DND-41 (cell line): ENCODE measurements at regions not wholly inside any gene's neighbourhood (a gene's known extent, or its start where the extent isn't known, plus 50 kb on each side); places are given as distances from the start of the nearest gene placed in this dataset.

ENCODE experiments used
- EZH2 ChIP-seq: IDR thresholded peaks from 3 replicates; pipeline ENCODE4 v1.6.1; 2012; ENCODE audit warnings: borderline replicate concordance, low read depth, mild to moderate bottlenecking, moderate library complexity, low read length, inconsistent platforms; ENCODE audit not compliant: severe bottlenecking
- TF ChIP-seq, protein P1 (sequence below): IDR thresholded peaks from 2 replicates; pipeline ENCODE4 v1.5.1; 2012; ENCODE audit warnings: borderline replicate concordance, low read length, moderate library complexity, mild to moderate bottlenecking; ENCODE audit not compliant: poor library complexity, severe bottlenecking; ENCODE audit errors: extremely low read depth

DNA sequence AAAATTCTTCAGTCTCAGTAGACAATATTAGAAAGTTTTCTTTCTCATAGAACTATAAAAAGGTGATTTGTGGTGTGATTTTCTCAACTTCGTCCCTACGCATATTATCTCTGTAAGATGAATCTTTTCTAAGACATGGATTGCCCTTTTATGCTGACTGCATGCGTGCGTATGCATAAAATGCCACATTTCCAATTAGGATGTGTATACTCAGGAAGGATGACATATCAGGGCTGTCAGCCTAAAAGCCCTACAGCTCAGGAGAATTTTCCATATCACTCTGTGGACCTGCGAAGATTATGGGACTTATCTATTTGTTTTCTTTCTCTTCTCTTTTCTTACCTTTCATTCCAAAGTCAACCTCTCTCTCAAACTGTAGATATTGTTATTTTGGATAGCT, 166.5 kb upstream of the GPC6 start:
- TF ChIP-seq, protein P1, sequence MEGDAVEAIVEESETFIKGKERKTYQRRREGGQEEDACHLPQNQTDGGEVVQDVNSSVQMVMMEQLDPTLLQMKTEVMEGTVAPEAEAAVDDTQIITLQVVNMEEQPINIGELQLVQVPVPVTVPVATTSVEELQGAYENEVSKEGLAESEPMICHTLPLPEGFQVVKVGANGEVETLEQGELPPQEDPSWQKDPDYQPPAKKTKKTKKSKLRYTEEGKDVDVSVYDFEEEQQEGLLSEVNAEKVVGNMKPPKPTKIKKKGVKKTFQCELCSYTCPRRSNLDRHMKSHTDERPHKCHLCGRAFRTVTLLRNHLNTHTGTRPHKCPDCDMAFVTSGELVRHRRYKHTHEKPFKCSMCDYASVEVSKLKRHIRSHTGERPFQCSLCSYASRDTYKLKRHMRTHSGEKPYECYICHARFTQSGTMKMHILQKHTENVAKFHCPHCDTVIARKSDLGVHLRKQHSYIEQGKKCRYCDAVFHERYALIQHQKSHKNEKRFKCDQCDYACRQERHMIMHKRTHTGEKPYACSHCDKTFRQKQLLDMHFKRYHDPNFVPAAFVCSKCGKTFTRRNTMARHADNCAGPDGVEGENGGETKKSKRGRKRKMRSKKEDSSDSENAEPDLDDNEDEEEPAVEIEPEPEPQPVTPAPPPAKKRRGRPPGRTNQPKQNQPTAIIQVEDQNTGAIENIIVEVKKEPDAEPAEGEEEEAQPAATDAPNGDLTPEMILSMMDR = no peak
- TF ChIP-seq EZH2 = no peak
